DND-41 (cell line): ENCODE measurements at regions not wholly inside any gene's neighbourhood (a gene's known extent, or its start where the extent isn't known, plus 50 kb on each side); places are given as distances from the start of the nearest gene placed in this dataset.

Experiments used
- ATAC-seq: fragments of 200-7000 bp; cut with Tn5 transposase; 3 replicates; pipeline ENCODE4 v1.9.1; 2021; ENCODE audit warnings: low read depth; ENCODE audit not compliant: insufficient read depth
- DNase-seq: peaks from one replicate; pipeline ENCODE4 v3.0.0-alpha.2; 2020
- H2AFZ ChIP-seq: 2 replicates; pipeline ENCODE4 v1.6.0; 2012; ENCODE audit warnings: low read depth, low read length
- H3K27ac ChIP-seq: 2 replicates; pipeline ENCODE4 v1.5.1; 2012; ENCODE audit warnings: low read length, inconsistent platforms
- H3K27me3 ChIP-seq: fragments of 200-600 bp; sonication (generic); 2 replicates; pipeline ENCODE4 v1.6.0; 2012; ENCODE audit warnings: low read length, mild to moderate bottlenecking, inconsistent platforms; ENCODE audit not compliant: insufficient read depth, poor library complexity
- H3K36me3 ChIP-seq: 2 replicates; pipeline ENCODE4 v1.5.1; 2012; ENCODE audit warnings: low read length, inconsistent platforms; ENCODE audit not compliant: insufficient read depth
- H3K4me1 ChIP-seq: 2 replicates; pipeline ENCODE4 v1.5.1; 2012; ENCODE audit warnings: mild to moderate bottlenecking, low read length; ENCODE audit not compliant: insufficient read depth
- H3K4me2 ChIP-seq: 2 replicates; pipeline ENCODE4 v1.6.0; 2012; ENCODE audit warnings: mild to moderate bottlenecking, moderate library complexity, low read length, inconsistent platforms; ENCODE audit not compliant: insufficient read depth
- H3K4me3 ChIP-seq, 2 experiments: fragments of 200-600 bp in 1 of 2; shearing (Covaris generic) in 1 of 2; 2 replicates each; pipeline ENCODE4 v1.5.1; 2012 to 2016; ENCODE audit warnings: inconsistent platforms in 2 of 2, low read length in 2 of 2, mild to moderate bottlenecking in 2 of 2, low read depth in 1 of 2, moderate library complexity in 1 of 2
- H3K79me2 ChIP-seq: 2 replicates; pipeline ENCODE4 v1.6.0; 2012; ENCODE audit warnings: low read length, inconsistent platforms; ENCODE audit not compliant: insufficient read depth
- H3K9ac ChIP-seq: 2 replicates; pipeline ENCODE4 v1.6.0; 2012; ENCODE audit warnings: low read depth, mild to moderate bottlenecking, inconsistent platforms, low read length, moderate library complexity
- H3K9me3 ChIP-seq: 2 replicates; pipeline ENCODE4 v1.5.1; 2012; ENCODE audit warnings: low read length, moderate library complexity, mild to moderate bottlenecking, inconsistent platforms; ENCODE audit not compliant: insufficient read depth, severe bottlenecking
- H4K20me1 ChIP-seq: 2 replicates; pipeline ENCODE4 v1.6.0; 2012; ENCODE audit warnings: low read length; ENCODE audit not compliant: insufficient read depth
- EZH2 ChIP-seq: IDR thresholded peaks from 3 replicates; pipeline ENCODE4 v1.6.1; 2012; ENCODE audit warnings: borderline replicate concordance, low read depth, mild to moderate bottlenecking, moderate library complexity, low read length, inconsistent platforms; ENCODE audit not compliant: severe bottlenecking
- TF ChIP-seq, protein P1 (sequence below): IDR thresholded peaks from 2 replicates; pipeline ENCODE4 v1.5.1; 2012; ENCODE audit warnings: borderline replicate concordance, low read length, moderate library complexity, mild to moderate bottlenecking; ENCODE audit not compliant: poor library complexity, severe bottlenecking; ENCODE audit errors: extremely low read depth

DNA sequence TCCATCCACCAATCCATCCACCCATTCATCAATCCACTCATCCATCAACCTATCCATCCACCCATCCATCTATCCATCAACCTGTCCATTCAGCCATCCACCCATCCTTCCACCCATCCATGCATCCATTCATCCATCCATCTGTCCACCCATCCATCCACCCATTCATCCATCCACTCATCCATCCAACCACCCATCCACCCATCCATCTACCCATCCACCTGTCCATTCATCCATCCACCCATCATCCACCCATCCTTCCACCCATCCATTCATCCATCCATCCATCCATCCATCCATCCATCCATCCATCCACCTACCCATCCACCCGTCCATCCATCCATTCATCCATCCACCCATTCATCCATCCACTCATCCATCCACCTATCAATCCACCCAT, 195.8 kb downstream of the NXNL2 start:
- H3K36me3 ChIP-seq: no peaks in the 10 kb centered on the region
- H3K27me3 ChIP-seq: no peaks in the 10 kb centered on the region
- DNase-seq (no peak), ATAC-seq (no peak)
- no peak overlapping the region for H3K4me2 ChIP-seq
- no peak for TF ChIP-seq EZH2
- TF ChIP-seq, protein P1, sequence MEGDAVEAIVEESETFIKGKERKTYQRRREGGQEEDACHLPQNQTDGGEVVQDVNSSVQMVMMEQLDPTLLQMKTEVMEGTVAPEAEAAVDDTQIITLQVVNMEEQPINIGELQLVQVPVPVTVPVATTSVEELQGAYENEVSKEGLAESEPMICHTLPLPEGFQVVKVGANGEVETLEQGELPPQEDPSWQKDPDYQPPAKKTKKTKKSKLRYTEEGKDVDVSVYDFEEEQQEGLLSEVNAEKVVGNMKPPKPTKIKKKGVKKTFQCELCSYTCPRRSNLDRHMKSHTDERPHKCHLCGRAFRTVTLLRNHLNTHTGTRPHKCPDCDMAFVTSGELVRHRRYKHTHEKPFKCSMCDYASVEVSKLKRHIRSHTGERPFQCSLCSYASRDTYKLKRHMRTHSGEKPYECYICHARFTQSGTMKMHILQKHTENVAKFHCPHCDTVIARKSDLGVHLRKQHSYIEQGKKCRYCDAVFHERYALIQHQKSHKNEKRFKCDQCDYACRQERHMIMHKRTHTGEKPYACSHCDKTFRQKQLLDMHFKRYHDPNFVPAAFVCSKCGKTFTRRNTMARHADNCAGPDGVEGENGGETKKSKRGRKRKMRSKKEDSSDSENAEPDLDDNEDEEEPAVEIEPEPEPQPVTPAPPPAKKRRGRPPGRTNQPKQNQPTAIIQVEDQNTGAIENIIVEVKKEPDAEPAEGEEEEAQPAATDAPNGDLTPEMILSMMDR: no peak
- no peaks in the 10 kb centered on the region for H3K9me3 ChIP-seq
- H3K4me1 ChIP-seq: no peaks in the 10 kb centered on the region
- no peak overlapping the region for H3K9ac ChIP-seq
- H3K4me3 ChIP-seq: no peak overlapping the region
- no peak overlapping the region for H3K27ac ChIP-seq
- H2AFZ ChIP-seq: no peak overlapping the region
- H3K79me2 ChIP-seq: no peaks in the 10 kb centered on the region
- no peaks in the 10 kb centered on the region for H4K20me1 ChIP-seq

DNA sequence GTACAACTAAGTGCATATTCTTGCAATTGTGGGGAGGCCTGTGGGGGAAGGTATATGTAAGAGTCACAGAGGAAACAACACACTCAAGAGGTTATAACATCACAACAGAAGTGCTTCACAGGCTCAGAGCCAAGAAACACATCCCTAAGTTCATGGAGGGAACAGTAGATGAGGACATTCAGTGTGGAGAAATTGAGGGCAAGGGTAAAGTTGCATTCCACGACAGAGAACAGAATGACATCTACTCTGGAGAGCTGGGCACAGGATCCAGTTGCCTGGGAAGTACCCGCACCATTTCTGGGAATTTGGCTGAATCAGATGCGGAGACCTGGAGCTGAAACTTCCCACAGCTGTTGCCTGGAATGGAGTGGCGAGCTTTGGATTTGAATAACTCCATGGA, 197.2 kb downstream of the NXNL2 start:
- TF ChIP-seq, protein P1: no peak
- no peak for TF ChIP-seq EZH2

DNA sequence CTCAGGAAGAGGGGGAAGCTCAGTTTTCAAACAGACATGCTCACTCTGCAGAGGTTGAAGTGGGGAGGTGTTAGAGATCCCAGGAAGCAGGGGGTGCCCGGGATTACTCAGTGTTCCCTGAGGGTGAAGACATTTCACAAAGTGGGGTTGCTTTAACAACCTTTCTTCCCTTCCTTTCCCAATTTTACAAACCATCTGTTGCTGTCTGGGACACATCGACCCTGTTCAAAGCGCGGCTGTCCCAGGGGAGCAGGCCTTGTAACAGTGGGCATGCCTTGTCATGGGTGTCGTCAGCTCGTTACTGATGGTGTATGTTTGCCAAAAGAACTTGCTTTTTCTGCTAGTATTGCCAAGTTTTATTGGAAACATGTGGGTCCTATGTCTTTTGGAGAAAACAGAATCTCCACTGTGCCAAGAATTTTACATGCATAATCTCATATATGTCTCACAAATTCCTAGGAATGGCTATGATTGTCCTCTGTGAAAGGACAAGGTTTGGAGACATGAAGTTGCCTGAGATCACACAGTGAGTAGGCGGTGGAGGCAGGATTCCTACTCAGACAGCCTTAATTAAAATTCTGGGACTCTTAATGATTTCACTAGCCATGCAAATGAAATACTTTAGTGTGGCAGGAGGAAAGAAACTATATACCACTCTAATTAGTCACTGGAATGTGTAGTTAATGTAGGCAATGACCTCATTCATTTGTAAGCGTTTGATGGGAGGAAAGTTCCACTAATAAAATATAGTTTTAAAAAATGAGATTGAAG, 198.9 kb downstream of the NXNL2 start:
- Histone ChIP-seq H3K79me2 (no peaks in the 10 kb centered on the region), H4K20me1 (no peaks in the 10 kb centered on the region), H3K27ac (no peak overlapping the region), H3K4me1 (no peaks in the 10 kb centered on the region), H3K4me2 (no peak overlapping the region), H3K27me3 (peaks cover 3% of the 10 kb centered on the region), H3K9me3 (no peaks in the 10 kb centered on the region), H3K9ac (no peak overlapping the region), H3K36me3 (no peaks in the 10 kb centered on the region), H2AFZ (no peak overlapping the region), H3K4me3 (no peak overlapping the region)
- no peak for ATAC-seq
- no peak for DNase-seq
- TF ChIP-seq, protein P1: no peak
- TF ChIP-seq EZH2: no peak

More for the DNA sequence above, 197.2 kb downstream of the NXNL2 start:
- Histone ChIP-seq H3K36me3 (no peaks in the 10 kb centered on the region), H3K79me2 (no peaks in the 10 kb centered on the region), H3K4me3 (no peak overlapping the region), H2AFZ (no peak overlapping the region), H3K9ac (no peak overlapping the region), H3K27me3 (no peaks in the 10 kb centered on the region), H3K4me1 (no peaks in the 10 kb centered on the region), H3K27ac (no peak overlapping the region), H4K20me1 (no peaks in the 10 kb centered on the region), H3K9me3 (no peaks in the 10 kb centered on the region), H3K4me2 (no peak overlapping the region)
- ATAC-seq (no peak), DNase-seq (no peak)
